ENCODE measurements at regions not wholly inside any gene's neighbourhood (a gene's known extent, or its start where the extent isn't known, plus 50 kb on each side); places are given as distances from the start of the nearest gene placed in this dataset.

- TF ChIP-seq CTCF (IDR thresholded peaks at IDR 0.05) (no peak), POLR2A (IDR thresholded peaks at IDR 0.05) (no peak), EP300 (IDR thresholded peaks at IDR 0.05) (no peak)
These were observed 579.9 kb upstream of the B3GALT2 start for GRCh38 chr1:193766329-193766728.
